H1 (cell line): ENCODE measurements at regions not wholly inside any gene's neighbourhood (a gene's known extent, or its start where the extent isn't known, plus 50 kb on each side); places are given as distances from the start of the nearest gene placed in this dataset.

Source experiments
- CTCF ChIA-PET: fragments of 300-600 bp; sonication (Branson Sonifier 250); formaldehyde crosslinking; loops from one replicate; lab custom pipeline; 2021; ENCODE audit not compliant: partially characterized antibody; lab: Charles Lee
- POLR2A ChIA-PET: fragments of 300-600 bp; sonication (Branson Sonifier 250); formaldehyde crosslinking; loops from one replicate; lab custom pipeline; 2021; ENCODE audit warnings: inconsistent platforms; ENCODE audit not compliant: partially characterized antibody; lab: Charles Lee
- DNase-seq, 2 experiments: peaks; one replicate each; pipeline versions ENCODE4 v3.0.0 to v3.0.0-alpha.2; 2010 to 2022; ENCODE audit warnings: low spot score in 2 of 2, low read depth in 1 of 2, mixed read lengths in 1 of 2
- FAIRE-seq: peaks from 2 replicates; lab custom pipeline; 2011; peaks lifted over from hg19 to GRCh38; lab: Jason Lieb, UNC
- H2AFZ ChIP-seq: 2 replicates; pipeline ENCODE4 v1.8.1; 2012; ENCODE audit warnings: low read length, inconsistent platforms
- H2AK5ac ChIP-seq: 2 replicates; pipeline ENCODE4 v1.6.1; 2013; ENCODE audit warnings: low read depth, low read length
- H2BK120ac ChIP-seq: replicated peaks from 2 replicates; pipeline ENCODE3; 2013; ENCODE audit warnings: low read depth, low read length, inconsistent platforms
- H2BK12ac ChIP-seq: 2 replicates; pipeline ENCODE4 v1.6.1; 2013; ENCODE audit warnings: low read depth, low read length
- H2BK15ac ChIP-seq: 2 replicates; pipeline ENCODE4 v1.6.1; 2013; ENCODE audit warnings: low read length
- H2BK20ac ChIP-seq: 2 replicates; pipeline ENCODE4 v1.6.1; 2013; ENCODE audit warnings: low read length
- H2BK5ac ChIP-seq: 2 replicates; pipeline ENCODE4 v1.6.1; 2013; ENCODE audit warnings: low read depth, low read length
- H3K14ac ChIP-seq: 2 replicates; pipeline ENCODE4 v1.6.1; 2013; ENCODE audit warnings: inconsistent platforms; ENCODE audit not compliant: insufficient read length
- H3K18ac ChIP-seq: 2 replicates; pipeline ENCODE4 v1.6.1; 2013; ENCODE audit warnings: low read length; ENCODE audit errors: extremely low read depth
- H3K23ac ChIP-seq: 2 replicates; pipeline ENCODE4 v1.6.1; 2013; ENCODE audit warnings: inconsistent platforms; ENCODE audit not compliant: insufficient read length
- H3K23me2 ChIP-seq: 2 replicates; pipeline ENCODE4 v1.6.1; 2013; ENCODE audit warnings: low read depth, low read length
- H3K27ac ChIP-seq: 2 replicates; pipeline ENCODE4 v1.6.1; 2011; ENCODE audit warnings: low read depth, low read length, inconsistent platforms
- H3K27me3 ChIP-seq, 4 experiments: replicated peaks in 1 of 4; 1 replicate in 1 of 4; 2 replicates in 3 of 4; pipeline versions ENCODE4 v1.6.1 to v1.8.1; 2011 to 2013; ENCODE audit warnings: low read length in 3 of 4, mild to moderate bottlenecking in 3 of 4, inconsistent platforms in 2 of 4, mixed read lengths in 2 of 4, moderate library complexity in 1 of 4; ENCODE audit not compliant: control insufficient read depth in 3 of 4, insufficient read depth in 3 of 4; ENCODE audit errors: extremely low read depth in 1 of 4
- H3K36me3 ChIP-seq, 4 experiments: 2 replicates each; pipeline versions ENCODE4 v1.6.1 to v1.8.1; 2011 to 2013; ENCODE audit warnings: mild to moderate bottlenecking in 4 of 4, low read length in 3 of 4, moderate library complexity in 2 of 4, control low read depth in 1 of 4, inconsistent platforms in 1 of 4; ENCODE audit not compliant: insufficient read depth in 4 of 4, control insufficient read depth in 2 of 4
- H3K4ac ChIP-seq: replicated peaks from 2 replicates; pipeline ENCODE3; 2013; ENCODE audit warnings: low read length, low read depth, mixed read lengths, inconsistent platforms; ENCODE audit not compliant: insufficient read length
- H3K4me1 ChIP-seq, 4 experiments: replicated peaks in 1 of 4; 1 replicate in 1 of 4; 2 replicates in 3 of 4; pipeline versions ENCODE4 v1.6.1 to v1.8.1; 2011 to 2013; ENCODE audit warnings: low read length in 3 of 4, inconsistent platforms in 2 of 4, mixed read lengths in 1 of 4; ENCODE audit not compliant: insufficient read depth in 4 of 4, control insufficient read depth in 3 of 4
- H3K4me2 ChIP-seq, 2 experiments: 2 replicates each; pipeline versions ENCODE4 v1.6.1 to v1.8.1; 2011 to 2013; ENCODE audit warnings: low read depth in 2 of 2, low read length in 2 of 2, control low read depth in 1 of 2, inconsistent platforms in 1 of 2, mild to moderate bottlenecking in 1 of 2; ENCODE audit not compliant: insufficient read depth in 1 of 2
- H3K4me3 ChIP-seq, 4 experiments: fragments of 200-600, 300-600 bp in 1 of 4; sonication (generic), shearing (Covaris generic), sonication (Bioruptor Twin) in 1 of 4; 2 replicates each; pipeline versions ENCODE4 v1.5.1 to v1.8.1; 2011 to 2016; ENCODE audit warnings: low read length in 4 of 4, low read depth in 3 of 4, control low read depth in 2 of 4, inconsistent platforms in 2 of 4, mild to moderate bottlenecking in 2 of 4, mixed read lengths in 1 of 4, moderate library complexity in 1 of 4; ENCODE audit not compliant: insufficient read depth in 2 of 4; ENCODE audit errors: extremely low read depth in 1 of 4
- H3K56ac ChIP-seq: replicated peaks from 2 replicates; pipeline ENCODE3; 2013; ENCODE audit warnings: low read depth, mild to moderate bottlenecking, mixed read lengths, low read length, inconsistent platforms; ENCODE audit not compliant: insufficient read length
- H3K79me1 ChIP-seq: 2 replicates; pipeline ENCODE4 v1.6.1; 2013; ENCODE audit warnings: low read depth, low read length, control low read depth
- H3K79me2 ChIP-seq, 2 experiments: 2 replicates each; pipeline versions ENCODE4 v1.6.1 to v1.8.1; 2012 to 2013; ENCODE audit warnings: low read length in 2 of 2, mild to moderate bottlenecking in 2 of 2, inconsistent platforms in 1 of 2; ENCODE audit not compliant: insufficient read depth in 2 of 2, control insufficient read depth in 1 of 2
- H3K9ac ChIP-seq, 4 experiments: replicated peaks in 1 of 4; 1 replicate in 1 of 4; 2 replicates in 3 of 4; pipeline versions ENCODE4 v1.6.1 to v1.8.1; 2011 to 2013; ENCODE audit warnings: low read depth in 3 of 4, low read length in 3 of 4, control low read depth in 2 of 4, mild to moderate bottlenecking in 2 of 4, moderate library complexity in 2 of 4, inconsistent platforms in 1 of 4; ENCODE audit errors: extremely low read depth in 1 of 4
- H3K9me3 ChIP-seq, 2 experiments: 2 replicates each; pipeline versions ENCODE4 v1.6.1 to v1.8.1; 2012 to 2013; ENCODE audit warnings: mild to moderate bottlenecking in 2 of 2, moderate library complexity in 2 of 2, control low read depth in 1 of 2, inconsistent platforms in 1 of 2, low read depth in 1 of 2, low read length in 1 of 2, mixed read lengths in 1 of 2; ENCODE audit not compliant: insufficient read depth in 2 of 2
- H4K20me1 ChIP-seq, 2 experiments: replicated peaks in 1 of 2; 2 replicates each; pipeline versions ENCODE3 to v1.8.1; 2011 to 2013; ENCODE audit warnings: inconsistent platforms in 2 of 2, low read length in 2 of 2, mild to moderate bottlenecking in 1 of 2; ENCODE audit not compliant: insufficient read depth in 2 of 2, control insufficient read depth in 1 of 2
- H4K5ac ChIP-seq: 2 replicates; pipeline ENCODE4 v1.6.1; 2013; ENCODE audit warnings: low read length, low read depth, mixed read lengths, inconsistent platforms; ENCODE audit not compliant: insufficient read length
- H4K8ac ChIP-seq: 2 replicates; pipeline ENCODE4 v1.8.0; 2013; ENCODE audit warnings: mild to moderate bottlenecking, moderate library complexity, low read length, inconsistent platforms; ENCODE audit not compliant: insufficient read depth; ENCODE audit errors: extremely low read depth
- H4K91ac ChIP-seq: replicated peaks from 2 replicates; pipeline ENCODE3; 2013; ENCODE audit warnings: low read length, mixed read lengths, inconsistent platforms; ENCODE audit not compliant: insufficient read length
- E2F6 ChIP-seq: IDR thresholded peaks from 2 replicates; pipeline ENCODE4 v1.6.1; 2012; ENCODE audit warnings: inconsistent platforms
- FOSL1 ChIP-seq: IDR thresholded peaks from 2 replicates; pipeline ENCODE4 v1.6.1; 2011; ENCODE audit warnings: mild to moderate bottlenecking, low read depth, low read length, moderate library complexity; ENCODE audit not compliant: insufficient read depth
- WGBS, 2 experiments: shearing (Covaris generic) in 1 of 2; methylation state at CpG; one replicate each; pipeline versions ENCODE4 v1.1.6 to v1.1.7; 2013 to 2015; ENCODE audit warnings: low lambda C conversion rate in 2 of 2, mixed read lengths in 2 of 2, inconsistent platforms in 1 of 2, low coverage in 1 of 2, missing lambda C conversion rate in 1 of 2; ENCODE audit not compliant: insufficient replicate concordance in 2 of 2, insufficient coverage in 1 of 2, insufficient read length in 1 of 2; ENCODE audit errors: extremely low coverage in 1 of 2, missing lambda C conversion rate in 1 of 2; 5-methylcytosine and 5-hydroxymethylcytosine counted together

- Histone ChIP-seq H3K14ac (no peak overlapping the region), H3K23ac (no peak overlapping the region), H2BK5ac (no peak overlapping the region), H2BK15ac (no peak overlapping the region), H3K56ac (no peak overlapping the region), H2BK20ac (no peak overlapping the region), H3K79me2 (no peaks in the 10 kb centered on the region), H2BK12ac (no peak overlapping the region), H3K9me3 (peaks cover 10 to 11% of the 10 kb centered on the region in 2 experiments), H4K8ac (no peak overlapping the region), H3K4ac (no peak overlapping the region), H3K36me3 (0 out of 8 replicates have a peak, but pooled peaks cover 0 to 6% (median 0%) of the 10 kb centered on the region in 4 experiments), H4K20me1 (no peaks in the 10 kb centered on the region), H3K4me3 (no peak overlapping the region), H3K9ac (no peak overlapping the region), H3K18ac (no peak overlapping the region), H2AK5ac (no peak overlapping the region), H3K23me2 (no peaks in the 10 kb centered on the region; the same call in 1 of the 2 replicates), H3K79me1 (no peaks in the 10 kb centered on the region), H3K4me1 (peaks cover 0 to 4% (median 3%) of the 10 kb centered on the region in 4 experiments; a peak in 3 of 7 replicates), H4K5ac (no peak overlapping the region), H3K27me3 (no peaks in the 10 kb centered on the region; a peak in 1 of 7 replicates), H2BK120ac (no peak overlapping the region), H4K91ac (no peak overlapping the region), H2AFZ (no peak overlapping the region; the same call in 1 of the 2 replicates), H3K27ac (no peak overlapping the region), H3K4me2 (no peak overlapping the region)
- ChIA-PET POLR2A (no interaction called here), CTCF (interaction anchor here (1.0 kb wide), 1 partner anchor 13 kb away, joined by 3 read pairs; no protein-coding TSS in a partner anchor)
- no peak for TF ChIP-seq E2F6
- no peak for TF ChIP-seq FOSL1
- DNase-seq (no peak), FAIRE-seq (no peak)
- WGBS, 2 experiments: 80% methylated on average over 3 of the region's 3 CpGs; no CpG with 5 or more reads in 1 of the 2 experiments
Observed at GRCh38 chr14:71770431-71770830, 161.8 kb upstream of the RGS6 start.
